Esophagus muscularis mucosa (tissue), 4 donors: ENCODE measurements at regions not wholly inside any gene's neighbourhood (a gene's known extent, or its start where the extent isn't known, plus 50 kb on each side); places are given as distances from the start of the nearest gene placed in this dataset.
A peak's percentile ranks its signal among the peaks of the same experiment; 100 is the strongest.

ENCODE experiments used
- DNase-seq: peaks from one replicate; pipeline ENCODE4 v3.0.0-alpha.2; 2017; ENCODE audit errors: extremely low spot score
- H3K27ac ChIP-seq, 4 donors: fragments of 200-600 bp; sonication (generic); replicated peaks in 1 of 4; 1 replicate in 3 of 4; 2 replicates in 1 of 4; pipeline ENCODE4 v1.5.1; 2016 to 2019; ENCODE audit warnings: mild to moderate bottlenecking in 1 of 4
- H3K27me3 ChIP-seq, 4 donors: fragments of 200-600 bp; sonication (generic); one replicate each; pipeline versions ENCODE4 v1.5.1 to v1.6.0; 2016 to 2019
- H3K36me3 ChIP-seq, 4 donors: fragments of 200-600 bp; sonication (generic); one replicate each; pipeline ENCODE4 v1.5.1; 2016 to 2019
- H3K4me1 ChIP-seq, 4 donors: fragments of 200-600 bp; sonication (generic); one replicate each; pipeline ENCODE4 v1.5.1; 2016 to 2019
- H3K4me3 ChIP-seq, 4 donors: fragments of 200-600 bp; sonication (generic); 1 replicate in 2 of 4; 2 replicates in 2 of 4; pipeline ENCODE4 v1.5.1; 2016 to 2019; ENCODE audit warnings: mild to moderate bottlenecking in 4 of 4, moderate library complexity in 1 of 4
- H3K9me3 ChIP-seq, 4 donors: fragments of 200-600 bp; sonication (generic); 1 replicate in 3 of 4; 2 replicates in 1 of 4; pipeline ENCODE4 v1.5.1; 2016 to 2019
- EP300 ChIP-seq: sonication (generic); formaldehyde crosslinking; IDR thresholded peaks from one replicate; pipeline ENCODE4 v1.6.1; 2017; ENCODE audit warnings: antibody characterized with exemption
- POLR2A ChIP-seq: fragments of 450-650 bp; IDR thresholded peaks from one replicate; pipeline ENCODE4 v1.6.1; 2017; ENCODE audit warnings: antibody characterized with exemption, moderate library complexity, mild to moderate bottlenecking, low read depth
- POLR2AphosphoS5 ChIP-seq, 2 donors: sonication (generic); formaldehyde crosslinking; IDR thresholded peaks; one replicate each; pipeline ENCODE4 v1.6.1; 2017; ENCODE audit warnings: antibody characterized with exemption in 2 of 2
- WGBS: methylation state at CpG from one replicate; pipeline ENCODE4 v1.1.5; 2018; 5-methylcytosine and 5-hydroxymethylcytosine counted together
- intact Hi-C: fragments of 100-400 bp; cut with DNase I; formaldehyde crosslinking; loops from one replicate; pipeline ENCODE4 v1.15.1; 2023
- TF ChIP-seq, protein P1 (sequence below), 3 experiments: fragments of 200-600 bp in 2 of 3; fragments of 450-650 bp in 1 of 3; sonication (generic) in 2 of 3; IDR thresholded peaks; one replicate each; pipeline ENCODE4 v1.5.1; 2017 to 2019; ENCODE audit warnings: antibody characterized with exemption in 3 of 3, mild to moderate bottlenecking in 2 of 3, moderate library complexity in 1 of 3

- Histone ChIP-seq H3K36me3 (no peaks in the 10 kb centered on the region), H3K9me3 (no peaks in the 10 kb centered on the region), H3K4me3 (no peak overlapping the region), H3K27ac (no peak overlapping the region), H3K4me1 (no peaks in the 10 kb centered on the region), H3K27me3 (no peaks in the 10 kb centered on the region)
- TF ChIP-seq, protein P1, sequence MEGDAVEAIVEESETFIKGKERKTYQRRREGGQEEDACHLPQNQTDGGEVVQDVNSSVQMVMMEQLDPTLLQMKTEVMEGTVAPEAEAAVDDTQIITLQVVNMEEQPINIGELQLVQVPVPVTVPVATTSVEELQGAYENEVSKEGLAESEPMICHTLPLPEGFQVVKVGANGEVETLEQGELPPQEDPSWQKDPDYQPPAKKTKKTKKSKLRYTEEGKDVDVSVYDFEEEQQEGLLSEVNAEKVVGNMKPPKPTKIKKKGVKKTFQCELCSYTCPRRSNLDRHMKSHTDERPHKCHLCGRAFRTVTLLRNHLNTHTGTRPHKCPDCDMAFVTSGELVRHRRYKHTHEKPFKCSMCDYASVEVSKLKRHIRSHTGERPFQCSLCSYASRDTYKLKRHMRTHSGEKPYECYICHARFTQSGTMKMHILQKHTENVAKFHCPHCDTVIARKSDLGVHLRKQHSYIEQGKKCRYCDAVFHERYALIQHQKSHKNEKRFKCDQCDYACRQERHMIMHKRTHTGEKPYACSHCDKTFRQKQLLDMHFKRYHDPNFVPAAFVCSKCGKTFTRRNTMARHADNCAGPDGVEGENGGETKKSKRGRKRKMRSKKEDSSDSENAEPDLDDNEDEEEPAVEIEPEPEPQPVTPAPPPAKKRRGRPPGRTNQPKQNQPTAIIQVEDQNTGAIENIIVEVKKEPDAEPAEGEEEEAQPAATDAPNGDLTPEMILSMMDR (IDR thresholded peaks at IDR 0.05) = no peak
- no peak for TF ChIP-seq POLR2A
- no peak for TF ChIP-seq EP300
- TF ChIP-seq POLR2AphosphoS5 (IDR thresholded peaks at IDR 0.05) = no peak
- intact Hi-C loops = no loop called here
- DNase-seq = no peak
Measured at GRCh38 chr2:144166743-144167142, 353.2 kb downstream of the ZEB2 start.

DNA sequence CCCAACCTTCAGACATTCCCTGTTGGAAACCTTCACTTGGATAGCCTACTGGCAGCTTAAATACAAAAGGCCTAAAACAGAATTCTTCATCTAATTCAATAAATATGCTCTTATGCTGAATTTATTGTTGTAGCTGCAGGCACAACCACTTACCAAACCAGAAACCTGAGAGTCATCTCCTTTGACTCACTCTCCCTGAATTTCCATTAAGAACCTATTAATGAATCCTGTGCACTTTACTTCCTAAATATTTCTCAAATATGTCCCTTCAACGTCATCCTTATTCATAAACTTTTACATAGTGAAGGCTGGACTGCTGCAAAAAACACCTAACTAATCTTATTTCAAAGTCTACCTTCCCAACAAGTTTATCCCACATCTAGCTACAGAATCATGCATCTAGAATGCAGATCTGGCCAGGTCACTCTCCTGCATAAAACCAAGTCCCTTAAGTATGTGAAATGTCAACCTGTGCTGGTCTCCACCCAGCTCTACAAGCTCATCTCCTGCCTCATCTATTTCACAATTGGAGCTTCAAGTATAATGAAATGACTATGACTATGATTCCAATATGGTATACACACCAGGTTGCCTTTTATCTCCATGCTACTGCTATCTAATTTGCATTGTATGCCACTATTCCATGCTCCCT is 354.2 kb downstream of the ZEB2 start:
- TF ChIP-seq POLR2AphosphoS5 (IDR thresholded peaks at IDR 0.05) (no peak), POLR2A (no peak), EP300 (no peak)
- TF ChIP-seq, protein P1 (IDR thresholded peaks at IDR 0.05) = no peak
- 87% methylated on average over 1 of the region's 1 CpG for WGBS
- intact Hi-C loops = no loop called here
- Histone ChIP-seq H3K4me1 (no peaks in the 10 kb centered on the region), H3K27me3 (no peaks in the 10 kb centered on the region), H3K27ac (no peak overlapping the region), H3K4me3 (no peak overlapping the region), H3K9me3 (no peaks in the 10 kb centered on the region), H3K36me3 (no peaks in the 10 kb centered on the region)
- DNase-seq = no peak

DNA sequence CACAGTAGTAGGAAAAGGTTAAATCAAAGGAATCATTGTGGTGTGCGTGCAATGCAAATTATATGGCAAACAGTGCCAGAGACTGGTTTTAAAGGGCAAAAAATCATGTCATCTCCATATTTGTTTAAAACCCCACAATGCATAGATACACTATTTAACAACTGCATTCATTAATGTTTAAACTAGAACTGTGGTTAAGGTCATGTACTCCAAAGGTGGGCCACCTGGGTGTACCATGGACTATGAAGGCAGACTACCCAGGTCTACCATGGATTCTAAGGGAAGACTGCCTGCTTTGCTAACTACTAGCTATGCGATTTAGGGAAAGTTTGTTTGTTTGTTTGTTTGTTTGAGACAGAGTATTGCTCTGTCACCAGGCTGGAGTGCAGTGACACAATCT is 356.3 kb downstream of the ZEB2 start:
- no peaks in the 10 kb centered on the region for H3K9me3 ChIP-seq
- intact Hi-C loops = no loop called here
- H3K27ac ChIP-seq = no peak overlapping the region
- no peaks in the 10 kb centered on the region for H3K36me3 ChIP-seq
- WGBS = 92% methylated on average over 2 of the region's 2 CpGs
- TF ChIP-seq, protein P1 (IDR thresholded peaks at IDR 0.05) = no peak
- TF ChIP-seq POLR2A (no peak), POLR2AphosphoS5 (IDR thresholded peaks at IDR 0.05) (no peak), EP300 (no peak)
- no peaks in the 10 kb centered on the region for H3K27me3 ChIP-seq
- H3K4me3 ChIP-seq = no peak overlapping the region
- no peaks in the 10 kb centered on the region for H3K4me1 ChIP-seq
- no peak for DNase-seq

- no peak overlapping the region for H3K27ac ChIP-seq
- no peaks in the 10 kb centered on the region for H3K36me3 ChIP-seq
- WGBS = 87% methylated on average over 5 of the region's 5 CpGs
- no peak for DNase-seq
- intact Hi-C loops = no loop called here
- H3K4me1 ChIP-seq = no peaks in the 10 kb centered on the region
- TF ChIP-seq, protein P1 (IDR thresholded peaks at IDR 0.05) = peak in 1 of 3 experiments; percentile 4
- TF ChIP-seq POLR2A = no peak
- no peak for TF ChIP-seq EP300
- H3K27me3 ChIP-seq = no peaks in the 10 kb centered on the region
- no peaks in the 10 kb centered on the region for H3K9me3 ChIP-seq
- H3K4me3 ChIP-seq = no peak overlapping the region
Measured at GRCh38 chr2:144162652-144163051, 357.3 kb downstream of the ZEB2 start.

DNA sequence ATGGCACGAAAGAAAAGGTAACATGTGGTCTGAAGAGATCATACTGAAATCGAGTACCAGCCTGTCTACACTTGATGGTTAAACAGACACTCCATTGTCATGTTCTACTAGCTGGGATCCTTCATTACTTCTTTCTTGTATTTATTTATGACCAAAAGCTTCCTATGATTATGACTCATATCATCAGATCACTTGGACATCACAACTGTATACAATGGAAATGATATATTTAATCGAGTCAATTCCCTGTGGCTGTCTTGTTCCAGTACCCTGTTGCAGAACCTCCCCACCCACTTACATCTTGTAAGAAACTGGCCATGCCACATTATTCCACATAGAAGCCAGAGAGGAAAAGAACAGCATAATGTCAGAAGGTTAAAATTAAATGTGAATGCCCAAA is 358.9 kb downstream of the ZEB2 start:
- intact Hi-C loops = no loop called here
- H3K27me3 ChIP-seq = no peaks in the 10 kb centered on the region
- no peak overlapping the region for H3K27ac ChIP-seq
- 93% methylated on average over 3 of the region's 3 CpGs for WGBS
- H3K4me3 ChIP-seq = no peak overlapping the region
- no peaks in the 10 kb centered on the region for H3K4me1 ChIP-seq
- no peak for DNase-seq
- H3K36me3 ChIP-seq = no peaks in the 10 kb centered on the region
- no peaks in the 10 kb centered on the region for H3K9me3 ChIP-seq
- TF ChIP-seq POLR2A = no peak
- TF ChIP-seq, protein P1 (IDR thresholded peaks at IDR 0.05) = no peak
- TF ChIP-seq POLR2AphosphoS5 (IDR thresholded peaks at IDR 0.05) = no peak
- no peak for TF ChIP-seq EP300
